Adrenal gland (tissue), 9 donors: ENCODE measurements at regions not wholly inside any gene's neighbourhood (a gene's known extent, or its start where the extent isn't known, plus 50 kb on each side); places are given as distances from the start of the nearest gene placed in this dataset.
A peak's percentile ranks its signal among the peaks of the same experiment; 100 is the strongest.

ENCODE experiments used
- DNase-seq, 7 donors: peaks; one replicate each; pipeline ENCODE4 v3.0.0-alpha.2; 2019 to 2020
- H3K27ac ChIP-seq, 5 donors: fragments of 200-600 bp; sonication (generic) in 4 of 5; 1 replicate in 3 of 5; 2 replicates in 2 of 5; pipeline versions ENCODE4 v1.5.1 to v1.8.0; 2016 to 2020; ENCODE audit warnings: mild to moderate bottlenecking in 1 of 5
- H3K27me3 ChIP-seq: fragments of 200-600 bp; 2 replicates; pipeline ENCODE4 v1.8.0; 2021
- H3K36me3 ChIP-seq, 2 donors: fragments of 200-600 bp; replicated peaks in 1 of 2; 1 replicate in 1 of 2; 2 replicates in 1 of 2; pipeline versions ENCODE4 v1.5.1 to v1.8.0; 2018 to 2022
- H3K4me1 ChIP-seq, 2 donors: fragments of 200-600 bp; replicated peaks in 1 of 2; 1 replicate in 1 of 2; 2 replicates in 1 of 2; pipeline versions ENCODE4 v1.5.1 to v1.8.0; 2018 to 2021
- H3K4me3 ChIP-seq, 4 donors: fragments of 200-600 bp; sonication (generic) in 3 of 4; one replicate each; pipeline ENCODE4 v1.5.1; 2016 to 2018
- H3K9me3 ChIP-seq, 3 donors: fragments of 200-600 bp; sonication (generic) in 1 of 3; replicated peaks in 1 of 3; 1 replicate in 2 of 3; 2 replicates in 1 of 3; pipeline versions ENCODE4 v1.5.1 to v1.8.0; 2016 to 2021
- POLR2A ChIP-seq, 2 donors: fragments of 450-650 bp; IDR thresholded peaks; one replicate each; pipeline ENCODE4 v1.6.1; 2017; ENCODE audit warnings: antibody characterized with exemption in 2 of 2, mild to moderate bottlenecking in 2 of 2, moderate library complexity in 1 of 2
- WGBS, 4 donors: extraction: QIAGEN DNeasy Blood & Tissue Kit in 2 of 4; methylation state at CpG; one replicate each; pipeline versions ENCODE4 v1.1.5 to v1.1.7; 2013 to 2017; 5-methylcytosine and 5-hydroxymethylcytosine counted together
- intact Hi-C, 2 donors: fragments of 100-400 bp; cut with DNase I; formaldehyde crosslinking; loops; one replicate each; pipeline versions ENCODE4 v1.14.1 to v1.15.0; 2022 to 2023
- TF ChIP-seq, protein P1 (sequence below), 6 experiments: fragments of 450-650 bp in 4 of 6; fragments of 200-600 bp in 2 of 6; sonication (generic) in 1 of 6; IDR thresholded peaks; 1 replicate in 5 of 6; 2 replicates in 1 of 6; pipeline versions ENCODE4 v1.5.1 to v1.8.0; 2016 to 2021; ENCODE audit warnings: antibody characterized with exemption in 6 of 6, mild to moderate bottlenecking in 2 of 6, moderate library complexity in 1 of 6
- donor health status: healthy with polysubstance abuse.
- donor health status: Bipolar disorder and iron deficiency.
- donor health status: DM: yes; HTN: yes; CAD: no.
- donor health status: DM: no; HTN: no; CAD: no.
- donor health status: DM: no; HTN: no; CAD: no.

GRCh38 chr7:156496363-156496769 lies 144.2 kb upstream of the RNF32 start:
- Histone ChIP-seq H3K4me3 (no peak overlapping the region), H3K27ac (no peak overlapping the region), H3K9me3 (no peaks in the 10 kb centered on the region), H3K4me1 (no peaks in the 10 kb centered on the region), H3K36me3 (no peaks in the 10 kb centered on the region), H3K27me3 (no peaks in the 10 kb centered on the region)
- 37 to 52% (median 42%) methylated on average over 8 of the region's 8 CpGs for WGBS, 4 donors
- DNase-seq, result no peak
- TF ChIP-seq, protein P1, sequence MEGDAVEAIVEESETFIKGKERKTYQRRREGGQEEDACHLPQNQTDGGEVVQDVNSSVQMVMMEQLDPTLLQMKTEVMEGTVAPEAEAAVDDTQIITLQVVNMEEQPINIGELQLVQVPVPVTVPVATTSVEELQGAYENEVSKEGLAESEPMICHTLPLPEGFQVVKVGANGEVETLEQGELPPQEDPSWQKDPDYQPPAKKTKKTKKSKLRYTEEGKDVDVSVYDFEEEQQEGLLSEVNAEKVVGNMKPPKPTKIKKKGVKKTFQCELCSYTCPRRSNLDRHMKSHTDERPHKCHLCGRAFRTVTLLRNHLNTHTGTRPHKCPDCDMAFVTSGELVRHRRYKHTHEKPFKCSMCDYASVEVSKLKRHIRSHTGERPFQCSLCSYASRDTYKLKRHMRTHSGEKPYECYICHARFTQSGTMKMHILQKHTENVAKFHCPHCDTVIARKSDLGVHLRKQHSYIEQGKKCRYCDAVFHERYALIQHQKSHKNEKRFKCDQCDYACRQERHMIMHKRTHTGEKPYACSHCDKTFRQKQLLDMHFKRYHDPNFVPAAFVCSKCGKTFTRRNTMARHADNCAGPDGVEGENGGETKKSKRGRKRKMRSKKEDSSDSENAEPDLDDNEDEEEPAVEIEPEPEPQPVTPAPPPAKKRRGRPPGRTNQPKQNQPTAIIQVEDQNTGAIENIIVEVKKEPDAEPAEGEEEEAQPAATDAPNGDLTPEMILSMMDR (IDR thresholded peaks at IDR 0.05), result peak in 1 of 6 experiments; percentile 9
- no peak for TF ChIP-seq POLR2A (IDR thresholded peaks at IDR 0.05)
- intact Hi-C loops, result no loop called here

DNA sequence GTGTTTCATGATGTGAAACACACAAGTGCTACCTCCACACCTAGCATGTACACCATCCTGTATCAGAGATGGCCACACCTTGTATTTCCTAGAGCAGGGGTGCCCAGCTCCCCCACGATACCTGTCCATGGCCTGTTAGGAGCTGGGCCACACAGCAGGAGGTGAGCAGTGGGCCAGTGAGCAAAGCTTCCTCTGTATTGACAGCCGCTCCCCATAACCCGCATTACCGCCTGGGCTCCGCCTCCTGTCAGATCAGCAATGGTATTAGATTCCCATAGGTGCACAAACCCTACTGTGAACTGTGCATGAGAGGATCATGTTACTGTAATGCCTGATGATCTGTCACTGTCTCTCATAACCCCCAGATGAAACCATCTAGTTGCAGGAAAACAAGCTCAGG lies 145.6 kb upstream of the RNF32 start:
- no peaks in the 10 kb centered on the region for H3K9me3 ChIP-seq
- no peak overlapping the region for H3K4me3 ChIP-seq
- no peaks in the 10 kb centered on the region for H3K36me3 ChIP-seq
- TF ChIP-seq POLR2A (IDR thresholded peaks at IDR 0.05), result no peak
- TF ChIP-seq, protein P1 (IDR thresholded peaks at IDR 0.05), result no peak
- intact Hi-C loops, result no loop called here
- 91 to 100% (median 96%) methylated on average over 5 of the region's 5 CpGs for WGBS, 4 donors
- no peaks in the 10 kb centered on the region for H3K4me1 ChIP-seq
- H3K27ac ChIP-seq, result no peak overlapping the region
- H3K27me3 ChIP-seq, result no peaks in the 10 kb centered on the region
- no peak for DNase-seq

GRCh38 chr7:156493942-156494341 lies 146.6 kb upstream of the RNF32 start:
- no peaks in the 10 kb centered on the region for H3K4me1 ChIP-seq
- H3K4me3 ChIP-seq, result no peak overlapping the region
- H3K27me3 ChIP-seq, result no peaks in the 10 kb centered on the region
- intact Hi-C loops, result no loop called here
- no peak for DNase-seq
- no peak overlapping the region for H3K27ac ChIP-seq
- TF ChIP-seq, protein P1 (IDR thresholded peaks at IDR 0.05), result no peak
- TF ChIP-seq POLR2A (IDR thresholded peaks at IDR 0.05), result no peak
- no peaks in the 10 kb centered on the region for H3K9me3 ChIP-seq
- 78 to 86% (median 83%) methylated on average over 7 of the region's 7 CpGs for WGBS, 4 donors
- H3K36me3 ChIP-seq, result no peaks in the 10 kb centered on the region

DNA sequence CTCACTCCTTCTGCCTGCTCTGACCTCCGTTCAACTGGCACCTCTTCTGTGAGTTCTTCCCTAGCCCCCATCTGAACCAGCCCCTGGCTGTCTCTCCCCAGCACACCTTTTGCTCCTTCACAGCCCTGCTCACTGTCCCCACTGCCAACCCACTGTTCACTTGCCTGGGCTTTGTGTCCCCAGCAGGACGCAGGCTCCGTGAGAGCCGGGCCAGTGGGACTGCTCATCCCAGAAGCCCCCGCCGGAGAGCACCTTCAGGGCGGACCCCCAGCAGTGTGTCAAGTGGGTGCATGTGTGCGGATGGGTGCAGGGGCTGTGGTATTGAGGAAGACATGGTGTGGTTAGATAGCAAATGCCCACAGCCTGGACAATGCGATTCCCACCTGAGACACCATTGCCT lies 148.4 kb upstream of the RNF32 start:
- intact Hi-C loops, result no loop called here
- Histone ChIP-seq H3K4me3 (no peak overlapping the region), H3K27me3 (no peaks in the 10 kb centered on the region), H3K36me3 (no peaks in the 10 kb centered on the region), H3K4me1 (no peaks in the 10 kb centered on the region), H3K27ac (no peak overlapping the region), H3K9me3 (no peaks in the 10 kb centered on the region)
- WGBS, 4 donors, result 85 to 90% (median 87%) methylated on average over 4 to 9 of the region's 9 CpGs
- TF ChIP-seq POLR2A (IDR thresholded peaks at IDR 0.05), result no peak
- TF ChIP-seq, protein P1 (IDR thresholded peaks at IDR 0.05), result no peak
- no peak for DNase-seq
